GM18511 (cell line): ENCODE measurements at regions not wholly inside any gene's neighbourhood (a gene's known extent, or its start where the extent isn't known, plus 50 kb on each side); places are given as distances from the start of the nearest gene placed in this dataset.

Experiments
- ATAC-seq: cut with Tn5 transposase; IDR thresholded peaks from one replicate; pipeline ENCODE4 v1.9.1; 2021; ENCODE audit warnings: mild to moderate bottlenecking, moderate library complexity; ENCODE audit not compliant: unreplicated experiment

DNA sequence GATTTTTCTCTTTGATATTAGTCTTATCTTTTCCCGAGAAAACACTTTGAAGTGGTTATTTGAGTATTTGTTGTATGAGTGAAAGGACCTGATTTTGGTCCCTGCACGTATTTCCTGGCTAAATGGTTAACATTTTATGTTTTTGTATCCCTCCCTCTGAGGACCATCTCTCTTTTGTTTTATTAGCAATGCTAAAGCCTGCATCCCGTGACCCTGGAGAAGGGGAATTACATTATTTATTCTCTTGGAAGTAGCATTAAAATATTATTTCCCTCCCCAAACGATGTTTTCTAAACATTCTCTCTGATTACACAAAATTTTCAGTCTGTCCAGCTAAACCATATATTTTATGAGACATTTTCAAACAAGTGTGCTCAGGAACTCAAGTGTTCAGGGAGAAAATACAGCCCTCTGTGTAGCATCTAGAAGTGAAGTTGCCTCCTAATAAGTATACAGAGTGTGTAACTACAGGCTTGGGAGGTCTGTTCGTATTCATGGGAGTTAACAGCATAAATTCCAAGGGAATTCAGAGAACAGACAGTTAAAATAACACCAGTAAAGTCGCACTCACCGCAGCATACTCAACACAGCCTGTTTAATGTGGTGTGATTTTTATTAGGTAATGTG is 163.8 kb upstream of the NPVF start:
- no peak for ATAC-seq

GRCh38 chr7:25392588-25393338 is 164.5 kb upstream of the NPVF start:
- ATAC-seq = no peak

- no peak for ATAC-seq
These were observed 167.7 kb upstream of the NPVF start for GRCh38 chr7:25395976-25396375.

DNA sequence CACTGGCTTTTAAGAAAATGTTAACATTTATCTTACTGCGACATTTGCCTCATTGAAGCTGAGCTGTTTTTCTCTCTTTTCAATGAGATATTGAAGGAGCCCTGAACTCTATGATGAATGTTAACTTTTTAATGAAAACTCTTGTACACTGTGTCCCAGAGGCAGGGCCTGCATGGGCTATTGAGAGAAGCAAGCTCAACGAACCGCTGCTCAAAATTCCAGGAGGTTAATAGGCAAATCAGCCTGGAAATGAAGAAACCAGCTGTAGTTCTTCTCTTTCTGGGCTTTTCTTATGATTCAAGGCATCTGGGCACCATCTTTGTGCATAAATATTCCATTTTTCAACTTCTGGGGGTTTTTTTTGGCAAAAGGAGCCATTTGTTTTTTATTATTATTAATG is 168.4 kb upstream of the NPVF start:
- ATAC-seq = no peak

GRCh38 chr7:25398418-25398817 is 170.1 kb upstream of the NPVF start:
- no peak for ATAC-seq

GRCh38 chr7:25399000-25399750 is 170.9 kb upstream of the NPVF start:
- ATAC-seq = no peak

- no peak for ATAC-seq
These were observed 174.2 kb upstream of the NPVF start for GRCh38 chr7:25402532-25402931.

DNA sequence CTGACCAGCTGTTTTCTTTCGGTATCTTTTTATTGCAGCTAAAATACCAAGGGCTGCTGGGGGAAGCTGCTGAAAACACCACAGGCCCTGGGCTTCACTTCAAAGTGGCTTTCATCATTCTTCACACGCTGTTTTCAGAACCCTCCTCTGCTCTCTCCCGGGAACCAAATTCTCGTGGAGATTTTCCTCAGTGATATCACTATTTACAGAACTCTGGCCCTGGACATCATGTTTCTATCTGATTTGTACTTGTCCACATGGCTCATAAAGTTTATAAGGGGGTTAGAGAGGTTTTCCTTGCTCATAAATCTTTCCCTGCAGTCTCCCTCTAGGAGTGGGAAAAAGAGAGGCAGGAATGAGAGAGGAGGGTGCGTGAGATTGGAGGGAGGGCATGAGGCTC is 177.4 kb upstream of the NPVF start:
- no peak for ATAC-seq

GRCh38 chr7:25407053-25407452 is 178.8 kb upstream of the NPVF start:
- ATAC-seq = no peak

DNA sequence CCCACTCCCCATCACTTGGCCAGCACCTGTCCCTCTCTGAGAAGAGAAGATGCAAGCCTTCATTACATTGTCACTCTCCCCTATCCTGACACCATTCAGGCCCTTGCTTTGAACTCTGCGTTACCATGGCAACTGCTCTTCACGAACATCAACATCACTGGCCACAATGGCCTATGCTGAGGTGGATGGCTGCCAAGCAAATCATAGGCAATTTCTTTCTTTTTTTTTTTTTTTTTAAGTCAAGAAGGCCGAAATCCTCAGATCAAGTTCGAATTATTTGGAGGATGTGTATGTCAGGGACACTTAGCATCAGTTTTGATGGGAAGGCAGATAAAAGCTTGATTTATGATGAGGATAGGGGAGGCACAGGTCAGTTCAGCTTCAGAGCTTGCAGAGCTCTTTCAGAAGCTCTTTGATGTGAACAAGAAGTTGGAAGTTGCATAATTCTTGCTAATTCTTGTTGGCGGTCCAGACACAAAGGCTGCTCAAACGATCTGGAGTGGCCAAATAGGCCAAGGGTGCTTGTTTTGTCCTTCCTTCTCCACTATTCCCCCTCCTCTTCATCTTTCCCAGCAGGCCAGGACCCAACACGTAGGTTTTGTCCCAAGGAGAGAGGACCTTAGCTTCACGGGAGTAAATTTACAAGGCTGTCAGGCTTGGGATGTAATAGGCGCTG is 179.9 kb upstream of the NPVF start:
- ATAC-seq = no peak

GRCh38 chr7:25408876-25409275 is 180.6 kb upstream of the NPVF start:
- ATAC-seq = no peak

DNA sequence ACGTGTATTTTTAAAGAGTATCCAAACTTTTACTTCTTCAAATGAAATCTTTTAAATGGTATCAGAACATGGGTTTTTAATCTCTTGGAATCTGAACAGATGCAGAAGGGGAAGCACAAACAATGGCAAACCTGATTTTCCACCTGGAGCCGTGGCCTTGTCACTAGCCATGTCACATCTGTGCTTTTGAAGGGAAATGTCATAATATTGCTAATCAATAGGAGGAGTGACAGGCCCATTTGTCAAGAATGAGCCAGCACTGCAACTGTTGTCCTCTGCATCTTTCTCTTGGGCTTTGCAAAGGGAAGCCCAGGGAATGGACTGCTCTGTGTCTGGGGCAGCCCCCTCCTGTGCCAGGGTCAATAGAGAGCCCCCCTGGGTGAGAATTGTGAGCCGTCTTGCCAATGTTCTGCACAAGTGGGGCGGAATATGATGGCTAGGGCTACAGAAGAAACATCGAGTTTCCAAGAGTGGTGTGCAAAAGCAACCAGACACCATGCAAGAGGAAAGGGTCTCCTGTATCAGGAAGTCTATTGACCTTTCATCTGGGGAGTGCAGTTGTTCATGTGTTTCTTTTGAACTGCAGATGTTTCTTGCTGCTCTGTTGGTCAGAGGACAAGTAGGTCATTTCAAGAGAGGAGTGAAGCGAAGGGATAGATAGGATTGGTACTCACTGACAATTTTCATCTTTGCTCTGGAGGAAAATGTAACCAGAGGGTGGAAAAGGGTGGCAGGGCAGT is 181.8 kb upstream of the NPVF start:
- no peak for ATAC-seq

GRCh38 chr7:25420771-25421170 is 192.5 kb upstream of the NPVF start:
- no peak for ATAC-seq

GRCh38 chr7:25424113-25424512 is 195.8 kb upstream of the NPVF start:
- ATAC-seq = no peak

- ATAC-seq = no peak
These were observed 196.6 kb upstream of the NPVF start for GRCh38 chr7:25424855-25425254.

- no peak for ATAC-seq
These were observed 199.4 kb upstream of the NPVF start for GRCh38 chr7:25427721-25428120.

- no peak for ATAC-seq
These were observed 201.4 kb upstream of the NPVF start for GRCh38 chr7:25429731-25430130.

DNA sequence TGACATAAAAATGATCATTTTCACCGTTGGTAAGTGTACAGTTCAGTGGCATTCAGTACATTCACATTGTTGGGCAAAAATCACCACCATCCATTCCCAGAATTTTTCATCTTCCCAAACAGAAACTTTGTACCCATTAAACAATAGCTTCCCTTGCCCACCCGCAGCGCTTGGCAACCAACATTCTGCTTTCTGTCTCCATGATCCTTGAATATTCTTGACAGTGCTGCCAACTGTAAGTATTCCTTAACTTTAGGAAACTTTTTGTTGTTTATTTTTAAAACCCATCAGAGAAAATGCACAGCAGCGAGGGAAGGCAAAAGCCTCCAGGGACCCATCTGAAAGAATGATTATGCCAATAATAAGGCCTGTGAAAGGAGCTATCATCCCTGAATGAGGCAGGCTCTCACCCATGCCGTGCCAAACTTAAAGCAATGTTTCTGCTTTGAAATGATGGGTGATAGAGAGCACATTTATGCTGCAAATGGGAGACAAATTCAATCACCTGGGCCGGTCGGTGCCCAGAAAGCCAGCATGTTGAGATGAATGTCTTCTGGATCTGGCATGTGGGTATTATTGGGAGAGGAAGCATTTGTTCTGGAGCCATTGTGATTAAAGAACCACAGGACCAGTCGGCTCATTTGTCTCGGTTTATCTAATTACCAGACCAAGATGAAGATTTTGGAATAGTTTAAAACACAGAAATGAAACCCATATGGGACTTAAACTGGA is 202.1 kb upstream of the NPVF start:
- ATAC-seq = no peak

GRCh38 chr7:25431956-25432450 is 203.7 kb upstream of the NPVF start:
- ATAC-seq = no peak

- no peak for ATAC-seq
These were observed 204.5 kb upstream of the NPVF start for GRCh38 chr7:25432807-25433206.
